ENCODE measurements at regions not wholly inside any gene's neighbourhood (a gene's known extent, or its start where the extent isn't known, plus 50 kb on each side); places are given as distances from the start of the nearest gene placed in this dataset.

DNA sequence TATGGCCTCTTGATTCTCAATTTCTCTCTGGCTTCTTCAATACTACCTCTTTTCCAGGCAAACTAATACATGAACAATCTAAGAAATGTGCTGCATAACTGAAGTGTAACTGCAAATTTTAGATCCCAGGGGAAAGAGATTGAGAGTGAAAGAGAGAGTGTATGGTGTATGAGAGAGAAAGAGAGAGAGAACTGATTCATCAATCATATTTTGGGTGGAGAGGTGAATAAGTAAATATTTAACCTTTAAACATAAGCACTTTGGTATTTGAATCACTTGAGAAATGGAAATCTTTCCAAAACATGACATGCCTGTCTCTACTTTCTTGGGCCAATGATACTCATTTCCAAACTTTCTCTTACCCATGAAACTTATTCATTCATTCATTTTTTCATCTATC is 147.2 kb upstream of the DIPK2B start:
- DNase-seq (ENCODE audit: low read depth in 2 of 2, low spot score in 1 of 2): no peak

DNA sequence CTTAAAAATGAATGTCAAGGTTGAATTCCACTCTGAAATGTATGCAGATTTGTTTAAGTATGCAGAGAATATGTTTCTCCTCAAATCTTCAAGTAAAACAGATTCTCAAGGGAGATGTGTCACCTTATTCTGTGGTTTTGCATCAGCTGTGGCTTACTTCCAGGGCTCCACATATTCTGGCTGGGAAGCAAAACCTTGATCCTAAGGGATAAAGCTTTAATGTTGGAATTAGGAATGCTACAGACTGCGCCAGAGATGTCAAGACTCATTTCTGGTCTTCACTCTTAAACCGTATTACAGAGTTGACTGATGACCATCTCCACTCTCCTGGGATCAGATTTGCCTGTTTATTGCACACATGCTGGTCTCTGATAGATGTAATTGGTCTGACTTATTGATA is 143.9 kb upstream of the DIPK2B start:
- DNase-seq (ENCODE audit: low read depth in 2 of 2, low spot score in 1 of 2): no peak

GRCh38 chrX:45329217-45329616 is 128.5 kb upstream of the DIPK2B start:
- DNase-seq (ENCODE audit: low read depth in 2 of 2, low spot score in 1 of 2): no peak

DNA sequence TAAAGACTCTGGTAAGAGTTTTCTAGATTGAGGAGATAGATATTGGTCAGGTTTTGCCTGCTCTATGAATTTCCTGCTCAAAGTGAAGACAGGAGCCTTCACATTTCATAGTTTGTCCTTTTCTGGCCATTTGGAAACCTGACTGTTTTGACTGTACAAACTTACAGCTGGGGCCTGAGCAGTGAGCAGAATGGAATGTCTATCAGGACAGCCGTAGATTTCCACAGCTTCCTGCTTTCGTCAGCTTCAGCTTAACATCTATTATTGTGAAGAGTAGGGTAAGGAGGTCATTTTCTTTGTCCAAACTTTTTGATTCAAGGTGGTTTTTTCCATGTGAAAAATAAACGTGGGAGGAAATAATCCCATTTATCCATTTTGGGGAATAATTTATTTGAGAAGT is 124.3 kb upstream of the DIPK2B start:
- DNase-seq (ENCODE audit: low read depth in 2 of 2, low spot score in 1 of 2): no peak

GRCh38 chrX:45323387-45323786 is 122.7 kb upstream of the DIPK2B start:
- no peak for DNase-seq (ENCODE audit: low read depth in 2 of 2, low spot score in 1 of 2)

DNA sequence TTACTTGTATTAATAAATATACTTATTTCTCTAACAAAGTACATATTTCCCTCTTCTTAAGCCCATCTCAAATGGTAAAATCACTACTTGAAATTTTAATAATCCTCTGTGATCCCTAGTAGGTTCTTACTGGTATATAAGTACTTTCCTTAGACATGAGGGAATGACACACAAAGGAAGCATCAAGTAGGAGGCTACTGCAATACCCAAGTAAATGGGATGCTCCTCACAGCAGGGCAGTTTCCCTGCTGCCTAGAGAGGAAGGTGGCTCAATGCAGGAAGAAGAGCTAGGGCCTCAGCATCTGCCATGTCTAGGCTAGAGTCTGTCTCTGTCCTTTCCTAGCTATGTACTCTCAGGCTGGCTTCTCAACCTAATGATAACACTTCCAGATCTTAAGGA is 122.1 kb upstream of the DIPK2B start:
- DNase-seq (ENCODE audit: low read depth in 2 of 2, low spot score in 1 of 2): no peak

- no peak for DNase-seq (ENCODE audit: low read depth in 2 of 2, low spot score in 1 of 2)
Measured at GRCh38 chrX:45322382-45322781, 121.7 kb upstream of the DIPK2B start.

DNA sequence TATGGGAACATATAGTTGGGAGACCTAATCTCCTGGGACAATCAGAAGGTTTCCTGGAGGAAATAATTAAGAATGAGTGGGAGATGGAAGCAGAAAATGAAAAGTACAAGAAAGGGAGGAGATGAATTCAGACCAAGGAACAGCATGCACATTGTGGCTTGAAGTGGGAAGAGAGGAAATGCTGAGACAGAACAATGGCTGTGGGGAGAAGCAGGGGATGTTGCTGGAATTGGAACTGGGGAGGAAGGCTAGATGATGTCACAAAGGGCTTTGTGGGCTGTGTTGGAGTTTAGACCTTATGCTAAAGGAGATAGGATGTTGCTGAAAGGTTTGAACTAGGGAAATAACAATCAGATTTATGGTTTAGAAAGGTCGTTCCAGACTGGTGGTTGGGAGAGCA is 119.5 kb upstream of the DIPK2B start:
- no peak for DNase-seq (ENCODE audit: low read depth in 2 of 2, low spot score in 1 of 2)

- DNase-seq (ENCODE audit: low read depth in 2 of 2, low spot score in 1 of 2): no peak
Measured at GRCh38 chrX:45309801-45310200, 109.1 kb upstream of the DIPK2B start.

GRCh38 chrX:45309096-45309495 is 108.4 kb upstream of the DIPK2B start:
- no peak for DNase-seq (ENCODE audit: low read depth in 2 of 2, low spot score in 1 of 2)

DNA sequence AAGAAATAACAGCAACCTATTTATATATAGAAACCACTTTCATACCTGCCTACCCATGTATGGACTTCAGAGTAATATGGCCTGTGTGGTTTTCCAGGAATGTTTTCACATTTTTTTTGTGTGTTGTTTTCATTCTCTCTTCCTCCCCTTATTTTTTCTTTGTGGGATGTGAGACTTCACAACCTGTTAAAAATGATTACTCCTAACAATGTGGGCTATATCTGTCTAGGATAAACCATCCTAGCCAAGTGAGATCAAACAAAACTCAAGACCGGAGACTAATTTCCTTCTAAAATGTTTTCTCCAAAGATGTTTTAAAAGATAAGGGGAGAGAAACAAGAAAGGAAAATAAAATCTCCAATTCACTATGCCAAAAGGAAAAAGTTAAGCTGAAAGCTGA is 106.1 kb upstream of the DIPK2B start:
- DNase-seq (ENCODE audit: low read depth in 2 of 2, low spot score in 1 of 2): no peak

DNA sequence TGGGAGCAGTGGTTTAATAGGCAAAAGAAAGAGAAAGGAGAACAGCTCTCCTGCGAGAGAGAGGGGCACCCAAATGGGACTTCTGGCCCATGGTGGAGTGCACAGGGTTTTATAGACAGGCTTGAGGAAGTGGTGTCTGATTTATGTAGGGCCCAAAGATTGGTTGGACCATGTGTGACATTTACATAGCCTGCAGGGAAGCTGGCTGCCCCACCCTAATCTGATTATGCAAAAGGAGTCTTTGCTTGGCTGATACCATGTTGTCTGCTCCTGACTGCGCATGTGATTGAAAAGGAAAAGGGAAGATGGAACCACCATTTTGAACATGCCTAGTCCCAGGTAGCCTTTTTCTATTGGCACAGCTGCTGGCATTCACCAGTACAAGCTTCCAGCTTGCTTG is 100.0 kb upstream of the DIPK2B start:
- no peak for DNase-seq (ENCODE audit: low read depth in 2 of 2, low spot score in 1 of 2)

DNA sequence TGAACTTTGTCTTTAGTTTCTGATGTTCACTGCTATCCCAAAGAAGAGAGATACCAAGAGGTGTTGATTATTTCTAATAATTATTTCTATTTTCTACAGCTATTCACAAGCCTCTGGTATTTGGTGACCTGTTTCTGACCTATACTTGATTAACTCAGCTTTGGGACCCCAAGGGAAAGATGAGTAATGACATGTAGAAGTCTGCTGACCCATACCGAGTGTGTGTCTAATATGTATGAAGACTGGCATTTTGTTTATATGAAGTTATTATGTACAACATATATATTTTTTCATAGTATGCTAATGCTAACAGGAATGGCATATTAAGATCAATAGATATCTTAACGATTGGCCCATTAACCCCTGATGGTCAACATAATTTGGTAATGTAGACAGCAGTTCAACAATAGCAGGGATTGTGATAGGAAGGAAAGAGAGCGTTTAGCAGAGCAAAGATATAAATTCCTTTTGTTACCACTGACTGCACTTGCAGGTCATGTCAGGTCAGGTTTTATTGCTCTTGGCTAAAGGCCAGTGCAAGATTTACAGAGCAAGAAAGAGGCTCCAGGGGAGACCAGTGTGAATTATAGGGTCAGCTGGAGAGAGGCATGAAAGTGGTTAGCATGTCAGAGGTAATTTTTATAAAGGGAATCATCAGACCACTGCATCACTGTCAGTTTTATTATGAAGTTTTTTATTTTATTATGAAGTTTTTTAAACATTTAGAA is 94.7 kb upstream of the DIPK2B start:
- DNase-seq (ENCODE audit: low read depth in 2 of 2, low spot score in 1 of 2): no peak

DNA sequence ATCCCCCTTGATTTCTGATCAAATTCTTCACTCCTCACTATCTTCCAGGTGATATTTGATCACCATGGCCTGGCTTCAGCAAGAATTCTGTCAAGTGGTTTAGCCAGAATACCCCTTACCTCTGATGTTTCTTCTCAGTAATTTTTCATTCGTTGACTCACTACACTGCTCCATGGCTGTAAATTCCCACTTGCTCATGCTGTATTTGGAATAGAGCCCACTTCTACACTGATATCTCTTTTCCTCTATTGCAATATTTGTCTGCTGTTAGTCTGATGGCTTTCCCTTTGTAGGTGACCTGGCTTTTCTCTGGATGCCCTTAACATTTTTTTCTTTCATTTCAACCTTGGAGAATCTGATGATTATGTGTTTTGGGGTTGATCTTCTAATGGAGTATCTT is 73.9 kb upstream of the DIPK2B start:
- DNase-seq (ENCODE audit: low read depth in 2 of 2, low spot score in 1 of 2): no peak

GRCh38 chrX:45267007-45267406 is 66.3 kb upstream of the DIPK2B start:
- no peak for DNase-seq (ENCODE audit: low read depth in 2 of 2, low spot score in 1 of 2)

- no peak for DNase-seq (ENCODE audit: low read depth in 2 of 2, low spot score in 1 of 2)
Measured at GRCh38 chrX:45266456-45266855, 65.8 kb upstream of the DIPK2B start.

DNA sequence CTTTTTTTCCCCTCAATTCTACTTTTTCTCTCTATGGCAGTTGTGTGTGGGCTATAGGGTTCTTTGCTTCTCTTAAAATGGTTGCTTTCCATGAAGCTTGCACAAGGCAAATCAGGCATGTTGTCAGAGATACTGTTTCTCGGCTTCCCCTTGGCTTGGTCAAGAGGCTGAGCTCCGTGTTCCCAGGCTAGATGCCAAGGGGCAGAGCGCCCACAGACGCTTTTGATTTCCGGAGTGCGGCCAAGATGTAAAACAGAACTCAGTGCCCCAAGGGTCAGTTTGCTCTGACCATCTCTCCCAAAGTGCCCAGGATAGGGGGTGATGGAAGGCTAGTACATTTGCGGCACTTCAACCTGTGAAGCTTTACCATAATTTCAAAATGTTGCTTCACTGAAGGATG is 64.2 kb upstream of the DIPK2B start:
- DNase-seq (ENCODE audit: low read depth in 2 of 2, low spot score in 1 of 2): no peak

DNA sequence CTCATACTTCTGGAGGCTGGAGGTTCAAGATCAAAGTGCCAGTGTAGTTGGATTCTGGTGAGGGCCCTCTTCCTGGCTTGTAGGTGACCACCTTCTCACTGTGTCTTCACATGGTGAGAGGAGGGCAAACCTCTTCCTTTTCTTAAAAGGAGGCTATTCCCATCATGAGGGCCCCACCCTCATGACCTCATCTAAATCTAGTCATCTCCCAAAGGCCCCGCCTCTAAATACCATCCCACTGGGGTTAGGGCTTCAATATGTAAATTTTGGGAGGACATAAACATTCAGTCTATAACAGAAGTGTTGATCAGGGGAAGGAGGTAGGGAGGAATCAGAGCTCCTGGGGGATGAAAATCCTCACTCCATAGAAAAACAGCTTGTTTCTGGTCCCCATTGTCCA is 60.8 kb upstream of the DIPK2B start:
- no peak for DNase-seq (ENCODE audit: low read depth in 2 of 2, low spot score in 1 of 2)

DNA sequence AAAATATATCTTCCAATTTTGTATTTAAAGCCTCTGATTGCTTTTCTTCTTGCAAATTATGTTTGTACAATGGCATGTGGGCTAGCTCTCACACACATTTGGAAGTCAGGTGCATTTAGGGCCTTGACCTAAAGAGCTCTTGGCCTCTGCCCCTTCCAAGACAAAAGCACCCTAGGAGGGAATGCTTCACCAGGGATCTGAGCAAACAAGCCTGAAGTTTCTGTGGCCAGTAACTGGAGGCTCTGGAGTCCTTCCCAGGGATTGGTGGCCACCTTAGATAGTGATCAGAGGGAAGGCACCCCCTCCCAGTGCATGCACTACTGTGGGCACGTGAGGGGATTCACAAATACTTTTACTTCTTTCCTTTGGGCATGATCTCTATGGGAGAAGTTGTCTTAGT is 60.3 kb upstream of the DIPK2B start:
- no peak for DNase-seq (ENCODE audit: low read depth in 2 of 2, low spot score in 1 of 2)

- no peak for DNase-seq (ENCODE audit: low read depth in 2 of 2, low spot score in 1 of 2)
Measured at GRCh38 chrX:45258731-45259402, 58.2 kb upstream of the DIPK2B start.

All from stimulated activated CD8-positive, alpha-beta memory T cell treated with anti-CD3 and anti-CD28 coated beads, Interleukin-4, amount 100 ng/mL, for 1 hour (primary cell).